ENCODE measurements at regions not wholly inside any gene's neighbourhood (a gene's known extent, or its start where the extent isn't known, plus 50 kb on each side); places are given as distances from the start of the nearest gene placed in this dataset.

DNA sequence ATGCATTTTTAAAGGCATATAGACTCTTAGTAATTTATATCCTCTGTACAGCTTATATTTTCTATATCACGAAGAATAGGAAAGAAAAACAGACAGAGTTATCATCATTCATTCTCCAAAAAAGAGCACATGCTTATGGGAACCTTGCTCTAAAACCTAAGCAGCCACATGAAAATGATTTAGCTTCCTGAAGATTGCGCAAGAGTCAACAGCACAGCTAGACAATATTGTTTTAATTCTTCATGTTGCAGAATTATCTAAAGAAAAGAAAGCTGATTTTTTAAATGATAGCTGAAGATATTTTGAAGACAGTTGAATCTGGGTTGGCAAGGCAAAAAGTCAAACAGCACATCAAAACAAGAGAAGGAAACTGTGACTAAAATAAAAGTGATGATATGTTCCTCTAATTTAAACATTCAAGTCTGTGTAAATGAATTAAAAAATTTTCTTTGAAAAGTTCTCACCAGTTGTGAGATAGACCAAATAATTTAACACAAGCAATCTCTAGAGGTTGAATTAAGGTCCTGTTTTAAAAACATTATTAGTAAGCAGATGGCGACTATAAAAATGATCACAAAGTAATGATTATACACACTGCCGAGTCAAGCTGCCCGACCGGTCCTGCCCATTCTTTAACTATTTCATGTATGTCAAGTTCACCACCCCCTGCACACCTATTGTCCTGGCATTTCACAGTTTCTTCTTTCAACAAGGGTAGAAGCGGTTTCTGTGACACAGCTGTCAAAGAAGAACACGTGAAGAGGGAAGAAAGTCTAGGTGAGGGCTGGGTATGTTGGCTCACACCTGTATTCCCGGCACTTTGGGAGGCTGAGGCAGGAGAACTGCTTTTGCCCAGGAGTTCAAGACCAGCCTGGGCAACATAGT, 74.2 kb upstream of the BHLHE40 start:
- no peak for TF ChIP-seq POLR2A (IDR thresholded peaks at IDR 0.05)
- no peak for TF ChIP-seq CTCF (IDR thresholded peaks at IDR 0.05)
- TF ChIP-seq EP300 (IDR thresholded peaks at IDR 0.05), result no peak

Measured in tibial nerve (tissue), 4 donors.